ENCODE measurements at regions not wholly inside any gene's neighbourhood (a gene's known extent, or its start where the extent isn't known, plus 50 kb on each side); places are given as distances from the start of the nearest gene placed in this dataset.

GRCh38 chr3:70120357-70120966, 120.9 kb downstream of the SAMMSON start:
- in situ Hi-C loops (cut with HindIII; ENCODE audit: low pct_unique_long_range_greater_than_20kb, low sequenced_read_pairs) = no loop called here
- peak; percentile 92 for DNase-seq (ENCODE audit: low read depth, low spot score)

GRCh38 chr3:70127192-70127591, 127.7 kb downstream of the SAMMSON start:
- DNase-seq (ENCODE audit: low read depth, low spot score) = no peak
- in situ Hi-C loops (cut with HindIII; ENCODE audit: low pct_unique_long_range_greater_than_20kb, low sequenced_read_pairs) = no loop called here

GRCh38 chr3:70137366-70137765, 137.8 kb downstream of the SAMMSON start:
- no peak for DNase-seq (ENCODE audit: low read depth, low spot score)
- in situ Hi-C loops (cut with HindIII; ENCODE audit: low pct_unique_long_range_greater_than_20kb, low sequenced_read_pairs) = no loop called here

GRCh38 chr3:70138606-70139005, 139.1 kb downstream of the SAMMSON start:
- in situ Hi-C loops (cut with HindIII; ENCODE audit: low pct_unique_long_range_greater_than_20kb, low sequenced_read_pairs) = no loop called here
- DNase-seq (ENCODE audit: low read depth, low spot score) = no peak

All from SK-MEL-5 (cell line).